SU-DHL-6 (cell line): ENCODE measurements at regions not wholly inside any gene's neighbourhood (a gene's known extent, or its start where the extent isn't known, plus 50 kb on each side); places are given as distances from the start of the nearest gene placed in this dataset.

Experiments
- EZH2phosphoT487 ChIP-seq: fragments of 200-600 bp; sonication (generic), shearing (Covaris generic); conservative IDR thresholded peaks from 2 replicates; pipeline ENCODE4 v1.6.1; 2018; ENCODE audit warnings: mild to moderate bottlenecking, antibody characterized with exemption, low read length, moderate library complexity, mixed read lengths
- TF ChIP-seq, protein P1 (sequence below): fragments of 200-600 bp; sonication (generic); IDR thresholded peaks from one replicate; pipeline ENCODE4 v1.5.1; 2017; ENCODE audit warnings: antibody characterized with exemption, mild to moderate bottlenecking, low read length, moderate library complexity; ENCODE audit not compliant: insufficient read depth, poor library complexity, severe bottlenecking

DNA sequence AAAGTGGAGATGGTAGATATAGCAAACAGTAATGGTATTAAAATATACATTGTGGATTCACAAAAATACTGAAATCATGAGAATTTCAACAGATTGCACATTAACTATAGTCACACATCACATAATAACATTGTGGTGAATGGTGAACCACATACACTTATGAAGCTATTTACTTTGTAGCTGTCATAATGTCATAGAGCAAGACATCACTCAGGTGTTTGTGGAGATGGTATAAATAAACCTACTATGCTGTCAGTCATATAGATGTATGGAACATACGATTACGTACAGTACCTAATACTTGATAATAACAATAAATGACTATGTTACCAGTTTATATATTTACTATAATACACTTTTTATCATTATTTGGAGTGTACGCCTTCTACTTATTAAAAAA is 1416.0 kb upstream of the ALCAM start:
- TF ChIP-seq, protein P1, sequence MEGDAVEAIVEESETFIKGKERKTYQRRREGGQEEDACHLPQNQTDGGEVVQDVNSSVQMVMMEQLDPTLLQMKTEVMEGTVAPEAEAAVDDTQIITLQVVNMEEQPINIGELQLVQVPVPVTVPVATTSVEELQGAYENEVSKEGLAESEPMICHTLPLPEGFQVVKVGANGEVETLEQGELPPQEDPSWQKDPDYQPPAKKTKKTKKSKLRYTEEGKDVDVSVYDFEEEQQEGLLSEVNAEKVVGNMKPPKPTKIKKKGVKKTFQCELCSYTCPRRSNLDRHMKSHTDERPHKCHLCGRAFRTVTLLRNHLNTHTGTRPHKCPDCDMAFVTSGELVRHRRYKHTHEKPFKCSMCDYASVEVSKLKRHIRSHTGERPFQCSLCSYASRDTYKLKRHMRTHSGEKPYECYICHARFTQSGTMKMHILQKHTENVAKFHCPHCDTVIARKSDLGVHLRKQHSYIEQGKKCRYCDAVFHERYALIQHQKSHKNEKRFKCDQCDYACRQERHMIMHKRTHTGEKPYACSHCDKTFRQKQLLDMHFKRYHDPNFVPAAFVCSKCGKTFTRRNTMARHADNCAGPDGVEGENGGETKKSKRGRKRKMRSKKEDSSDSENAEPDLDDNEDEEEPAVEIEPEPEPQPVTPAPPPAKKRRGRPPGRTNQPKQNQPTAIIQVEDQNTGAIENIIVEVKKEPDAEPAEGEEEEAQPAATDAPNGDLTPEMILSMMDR: no peak
- TF ChIP-seq EZH2phosphoT487: no peak
